IMR-90 (cell line): ENCODE measurements at regions not wholly inside any gene's neighbourhood (a gene's known extent, or its start where the extent isn't known, plus 50 kb on each side); places are given as distances from the start of the nearest gene placed in this dataset.

Experiments
- ATAC-seq: fragments of 200-7000 bp; cut with Tn5 transposase; 2 replicates; pipeline ENCODE4 v1.9.1; 2020; ENCODE audit warnings: low read depth, mild to moderate bottlenecking, moderate library complexity
- BruUV-seq: library from RNA; stranded (reverse); fragments of 400-500 nt; replicated peaks from 2 replicates; lab custom pipeline; 2021; lab: Mats Ljungman, UMichigan
- CTCF ChIA-PET: fragments of 300-600 bp; formaldehyde crosslinking; extraction: SDS; loops from one replicate; lab custom pipeline; 2021; ENCODE audit warnings: antibody characterized with exemption; lab: Yijun Ruan, JAX
- POLR2A ChIA-PET: fragments of 300-600 bp; sonication (Branson Sonifier 250); formaldehyde crosslinking; loops from one replicate; lab custom pipeline; 2022; ENCODE audit warnings: antibody characterized with exemption; ENCODE audit not compliant: unreplicated experiment; lab: Charles Lee
- DNase-seq: peaks from one replicate; pipeline ENCODE4 v3.0.0; 2013
- H2AFZ ChIP-seq: replicated peaks from 2 replicates; pipeline ENCODE3; 2013; ENCODE audit warnings: low read length, mild to moderate bottlenecking; ENCODE audit not compliant: poor library complexity
- H2AK5ac ChIP-seq: 2 replicates; pipeline ENCODE4 v1.6.1; 2013; ENCODE audit warnings: low read depth, low read length, inconsistent platforms
- H2AK9ac ChIP-seq: replicated peaks from 2 replicates; pipeline ENCODE3; 2013; ENCODE audit warnings: mild to moderate bottlenecking, low read depth, low read length, moderate library complexity; ENCODE audit not compliant: poor library complexity
- H2BK120ac ChIP-seq: 2 replicates; pipeline ENCODE4 v1.6.1; 2013; ENCODE audit warnings: low read depth, low read length, inconsistent platforms
- H2BK15ac ChIP-seq: 3 replicates; pipeline ENCODE4 v1.6.1; 2013; ENCODE audit warnings: low read depth, low read length, inconsistent platforms
- H2BK20ac ChIP-seq: 2 replicates; pipeline ENCODE4 v1.6.1; 2013; ENCODE audit warnings: low read depth, mild to moderate bottlenecking, inconsistent platforms, low read length, moderate library complexity
- H2BK5ac ChIP-seq: 2 replicates; pipeline ENCODE4 v1.6.1; 2013; ENCODE audit warnings: mild to moderate bottlenecking, low read depth, low read length, inconsistent platforms; ENCODE audit not compliant: poor library complexity, severe bottlenecking
- H3K14ac ChIP-seq: replicated peaks from 2 replicates; pipeline ENCODE4 v1.6.1; 2013; ENCODE audit warnings: low read depth, low read length, inconsistent platforms
- H3K18ac ChIP-seq: 2 replicates; pipeline ENCODE4 v1.6.1; 2013; ENCODE audit warnings: low read depth, low read length, control low read depth
- H3K23ac ChIP-seq: 2 replicates; pipeline ENCODE4 v1.6.1; 2013; ENCODE audit warnings: low read depth, low read length, inconsistent platforms
- H3K27ac ChIP-seq: 2 replicates; pipeline ENCODE4 v1.5.1; 2013; ENCODE audit warnings: mild to moderate bottlenecking, control low read depth, low read length; ENCODE audit not compliant: insufficient read depth
- H3K27me3 ChIP-seq: 2 replicates; pipeline ENCODE4 v1.6.1; 2013; ENCODE audit warnings: low read length; ENCODE audit not compliant: control insufficient read depth, insufficient read depth
- H3K36me3 ChIP-seq: 2 replicates; pipeline ENCODE4 v1.6.1; 2013; ENCODE audit warnings: low read length, mixed read lengths; ENCODE audit not compliant: control insufficient read depth, insufficient read depth
- H3K4ac ChIP-seq: 2 replicates; pipeline ENCODE4 v1.6.1; 2013; ENCODE audit warnings: low read depth, low read length, inconsistent platforms
- H3K4me1 ChIP-seq: 2 replicates; pipeline ENCODE4 v1.6.1; 2013; ENCODE audit warnings: low read length, mixed read lengths; ENCODE audit not compliant: control insufficient read depth, insufficient read depth
- H3K4me2 ChIP-seq: 2 replicates; pipeline ENCODE4 v1.6.1; 2013; ENCODE audit warnings: low read depth, mild to moderate bottlenecking, control low read depth, low read length, moderate library complexity
- H3K4me3 ChIP-seq: 2 replicates; pipeline ENCODE4 v1.5.1; 2013; ENCODE audit warnings: low read depth, mild to moderate bottlenecking, control low read depth, low read length, moderate library complexity; ENCODE audit not compliant: insufficient read depth
- H3K56ac ChIP-seq: 2 replicates; pipeline ENCODE4 v1.6.1; 2013; ENCODE audit warnings: low read length, inconsistent platforms; ENCODE audit not compliant: insufficient read depth; ENCODE audit errors: extremely low read depth
- H3K79me1 ChIP-seq, 2 experiments: 2 replicates each; pipeline ENCODE4 v1.6.1; 2013; ENCODE audit warnings: low read length in 2 of 2, inconsistent platforms in 1 of 2, low read depth in 1 of 2
- H3K9ac ChIP-seq: 2 replicates; pipeline ENCODE4 v1.6.1; 2013; ENCODE audit warnings: low read depth, low read length, control low read depth
- H3K9me1 ChIP-seq: 2 replicates; pipeline ENCODE4 v1.6.1; 2013; ENCODE audit warnings: low read length, inconsistent platforms; ENCODE audit not compliant: insufficient read depth
- H3K9me3 ChIP-seq: 2 replicates; pipeline ENCODE4 v1.6.1; 2013; ENCODE audit warnings: low read length; ENCODE audit not compliant: control insufficient read depth, insufficient read depth
- H4K20me1 ChIP-seq: 2 replicates; pipeline ENCODE4 v1.6.1; 2013; ENCODE audit warnings: low read length, inconsistent platforms; ENCODE audit not compliant: insufficient read depth
- H4K5ac ChIP-seq: 2 replicates; pipeline ENCODE4 v1.6.1; 2013; ENCODE audit warnings: mild to moderate bottlenecking, low read depth, low read length, control low read depth
- H4K8ac ChIP-seq, 2 experiments: 2 replicates each; pipeline ENCODE4 v1.6.1; 2013; ENCODE audit warnings: low read depth in 2 of 2, low read length in 2 of 2, control low read depth in 1 of 2, inconsistent platforms in 1 of 2
- H4K91ac ChIP-seq: 2 replicates; pipeline ENCODE4 v1.6.1; 2013; ENCODE audit warnings: low read depth, low read length, inconsistent platforms; ENCODE audit not compliant: insufficient read depth
- BHLHE40 ChIP-seq: fragments of 150-350 bp; IDR thresholded peaks from 2 replicates; pipeline ENCODE4 v1.6.1; 2016; ENCODE audit warnings: mild to moderate bottlenecking, low read depth, low read length
- CTCF ChIP-seq: conservative IDR thresholded peaks from 2 replicates; pipeline ENCODE4 v1.5.1; 2012; ENCODE audit warnings: mild to moderate bottlenecking, low read depth, low read length, improper control_type of control experiment
- MAFK ChIP-seq: IDR thresholded peaks from 2 replicates; pipeline ENCODE4 v1.6.1; 2012; ENCODE audit warnings: low read depth, low read length, improper control_type of control experiment
- MXI1 ChIP-seq: IDR thresholded peaks from 2 replicates; pipeline ENCODE4 v1.6.1; 2012; ENCODE audit warnings: low read depth, mild to moderate bottlenecking, low read length, moderate library complexity, borderline replicate concordance
- RFX5 ChIP-seq: IDR thresholded peaks from 2 replicates; pipeline ENCODE4 v1.8.0; 2012; ENCODE audit warnings: low read depth, mild to moderate bottlenecking, low read length, moderate library complexity
- SMC3 ChIP-seq: fragments of 150-350 bp; IDR thresholded peaks from 2 replicates; pipeline ENCODE4 v1.6.1; 2016; ENCODE audit warnings: low read depth, mild to moderate bottlenecking, antibody characterized with exemption, low read length, moderate library complexity
- WGBS, 2 experiments: methylation state at CpG; one replicate each; pipeline versions ENCODE4 v1.1.5 to v1.1.7; 2013; ENCODE audit warnings: missing lambda C conversion rate in 2 of 2; ENCODE audit not compliant: insufficient read length in 1 of 2; ENCODE audit errors: extremely low coverage in 2 of 2; 5-methylcytosine and 5-hydroxymethylcytosine counted together
- dilution Hi-C: fragments of 300-500 bp; cut with HindIII; formaldehyde crosslinking; loops from one replicate; pipeline ENCODE4 v1.14.3; 2018; ENCODE audit warnings: low sequenced_read_pairs; ENCODE audit not compliant: unreplicated experiment
- in situ Hi-C: fragments of 300-500 bp; cut with MboI; formaldehyde crosslinking; loops from 3 replicates; pipeline ENCODE4 v1.14.3; 2019; ENCODE audit warnings: low sequenced_read_pairs, inconsistent platforms, mixed read lengths
- intact Hi-C: fragments of 100-400 bp; cut with micrococcal nuclease; formaldehyde crosslinking; loops from 2 replicates; pipeline ENCODE4 v1.10.0; 2022

GRCh38 chr12:93962336-93962735, 186.0 kb upstream of the PLXNC1 start:
- no peak overlapping the region for H2AFZ ChIP-seq
- no peak overlapping the region for H3K4ac ChIP-seq
- no peaks in the 10 kb centered on the region for H3K27me3 ChIP-seq
- H3K9me1 ChIP-seq: no peaks in the 10 kb centered on the region
- no peak overlapping the region for H3K27ac ChIP-seq
- DNase-seq (no peak), ATAC-seq (no peak)
- no peak overlapping the region for H3K14ac ChIP-seq
- H3K9ac ChIP-seq: no peak overlapping the region
- WGBS, 2 experiments: no CpG with 5 or more reads among the region's 2 CpGs
- H3K79me1 ChIP-seq: no peaks in the 10 kb centered on the region
- no peaks in the 10 kb centered on the region for H3K36me3 ChIP-seq
- POLR2A ChIA-PET: no interaction called here
- no TSS peak for BruUV-seq
- H4K8ac ChIP-seq: no peak overlapping the region
- H4K5ac ChIP-seq: no peak overlapping the region
- no peak overlapping the region for H2AK9ac ChIP-seq
- intact Hi-C loops (no loop called here), in situ Hi-C loops (no loop called here), dilution Hi-C loops (no loop called here)
- H2BK15ac ChIP-seq: no peak overlapping the region
- peaks cover 6% of the 10 kb centered on the region for H3K9me3 ChIP-seq
- H4K91ac ChIP-seq: no peak overlapping the region
- no peak for TF ChIP-seq SMC3
- TF ChIP-seq CTCF: no peak
- no peak for TF ChIP-seq BHLHE40
- TF ChIP-seq MAFK: no peak
- TF ChIP-seq MXI1: no peak
- no peak for TF ChIP-seq RFX5
- no peak overlapping the region for H2BK20ac ChIP-seq
- no peak overlapping the region for H2BK5ac ChIP-seq
- H3K18ac ChIP-seq: no peak overlapping the region
- H4K20me1 ChIP-seq: no peaks in the 10 kb centered on the region
- H2AK5ac ChIP-seq: no peak overlapping the region
- H2BK120ac ChIP-seq: no peak overlapping the region
- no peak overlapping the region for H3K4me3 ChIP-seq
- H3K4me1 ChIP-seq: no peaks in the 10 kb centered on the region
- CTCF ChIA-PET: interaction anchor here (0.7 kb wide), 1 partner anchor 76 kb away, joined by 3 read pairs; no protein-coding TSS in a partner anchor
- H3K23ac ChIP-seq: no peak overlapping the region
- no peak overlapping the region for H3K56ac ChIP-seq
- no peak overlapping the region for H3K4me2 ChIP-seq
